SK-MEL-5 (cell line): ENCODE measurements at regions not wholly inside any gene's neighbourhood (a gene's known extent, or its start where the extent isn't known, plus 50 kb on each side); places are given as distances from the start of the nearest gene placed in this dataset.

Source experiments
- DNase-seq: peaks from one replicate; pipeline ENCODE4 v3.0.0-alpha.2; 2016; ENCODE audit warnings: low read depth, low spot score
- in situ Hi-C: cut with HindIII; loops from 2 replicates; pipeline ENCODE4 v1.10.0; 2016; ENCODE audit warnings: low sequenced_read_pairs, high pct_unique_total_duplicates, low pct_unique_long_range_greater_than_20kb

DNA sequence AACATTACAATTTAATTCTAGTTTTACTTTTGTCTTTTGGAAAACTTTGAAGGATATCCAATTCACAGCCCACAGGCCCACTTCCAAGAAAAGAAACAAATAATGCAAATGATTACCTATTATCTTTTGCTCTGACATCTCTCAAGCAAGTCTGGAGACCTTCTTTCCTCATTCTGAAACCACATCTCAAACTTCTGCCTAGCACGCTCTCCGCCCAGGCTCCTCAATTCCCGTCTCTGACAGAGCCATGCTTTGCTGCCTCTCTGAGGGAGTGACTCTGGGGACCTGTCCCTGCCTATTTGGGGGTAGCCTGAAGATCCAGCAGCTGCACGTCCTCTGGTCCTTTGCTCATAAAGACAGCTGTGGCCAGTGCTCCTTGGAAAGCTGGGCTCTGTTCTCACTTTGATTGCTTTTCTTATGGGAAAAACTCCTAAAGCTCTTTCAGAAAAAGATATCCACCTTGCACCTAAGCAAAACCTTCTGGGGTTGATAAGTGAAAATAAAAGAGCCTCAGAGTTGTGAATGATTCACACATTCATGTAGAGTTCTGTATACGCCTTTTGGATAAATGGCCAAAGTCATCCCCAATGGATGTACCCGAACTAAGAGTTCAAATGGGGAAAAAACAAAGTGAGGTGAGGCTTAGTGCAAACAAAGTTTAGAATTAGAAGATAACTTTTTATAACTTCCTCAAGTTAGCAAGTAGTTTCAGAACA, 72.4 kb upstream of the TNIP3 start:
- in situ Hi-C loops = no loop called here
- DNase-seq = no peak

DNA sequence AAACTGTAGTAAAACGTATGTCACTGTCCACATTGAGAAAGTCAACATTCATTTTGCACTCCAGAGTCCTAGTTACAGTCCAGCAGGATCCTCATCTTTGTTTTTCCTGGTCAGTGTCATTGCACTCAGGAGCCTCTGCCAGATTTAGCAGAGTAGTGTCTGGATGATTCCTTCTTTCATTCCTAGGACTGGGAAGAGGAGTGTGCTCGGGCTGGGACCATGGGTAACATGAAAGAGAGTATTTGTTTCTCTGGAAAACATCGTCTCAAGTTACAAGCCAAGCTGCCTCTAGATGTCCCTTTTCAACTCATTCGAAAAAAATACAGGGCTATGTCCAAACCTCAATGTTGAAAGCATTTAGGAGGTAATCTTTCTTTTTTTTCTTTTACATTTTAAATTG, 69.9 kb upstream of the TNIP3 start:
- peak; percentile 2 for DNase-seq
- in situ Hi-C loops = no loop called here

DNA sequence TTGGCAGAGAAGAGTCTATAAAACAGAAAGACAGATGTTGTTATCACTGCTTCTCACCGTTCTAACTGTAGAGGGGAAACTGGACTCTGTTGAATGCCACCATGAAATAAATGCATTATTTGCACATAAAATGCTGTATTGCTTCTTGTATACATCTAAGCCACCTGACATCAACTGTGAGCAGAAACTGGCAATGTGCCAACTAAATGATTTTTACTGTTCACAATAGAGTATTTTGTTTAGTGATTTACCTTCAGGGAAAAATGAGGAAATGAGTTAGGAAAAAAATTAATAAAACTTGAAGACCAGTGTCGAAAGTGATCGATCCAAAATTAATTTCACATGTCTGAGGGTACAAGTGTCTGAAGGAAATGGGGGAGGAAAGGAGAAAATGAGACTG, 65.9 kb upstream of the TNIP3 start:
- no peak for DNase-seq
- in situ Hi-C loops = no loop called here

DNA sequence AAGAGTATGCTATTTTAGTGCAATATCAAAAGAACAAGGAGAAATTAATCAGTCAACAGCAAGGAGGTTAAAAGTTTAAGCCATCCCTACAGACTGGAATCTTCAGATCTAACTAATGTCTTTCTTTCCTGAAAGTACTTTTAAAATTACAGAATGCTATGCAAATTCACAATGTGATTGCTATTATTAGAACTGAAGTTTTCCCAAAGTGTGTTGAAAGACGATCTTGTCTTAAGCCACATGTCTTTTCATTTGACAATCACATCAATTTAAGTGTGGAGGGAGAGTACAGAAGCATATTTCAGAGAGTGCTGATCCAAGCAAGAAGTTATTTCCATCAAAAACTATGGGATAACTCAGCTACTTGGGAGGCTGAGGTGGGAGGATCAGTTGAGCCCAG, 64.7 kb upstream of the TNIP3 start:
- no peak for DNase-seq
- in situ Hi-C loops = no loop called here

DNA sequence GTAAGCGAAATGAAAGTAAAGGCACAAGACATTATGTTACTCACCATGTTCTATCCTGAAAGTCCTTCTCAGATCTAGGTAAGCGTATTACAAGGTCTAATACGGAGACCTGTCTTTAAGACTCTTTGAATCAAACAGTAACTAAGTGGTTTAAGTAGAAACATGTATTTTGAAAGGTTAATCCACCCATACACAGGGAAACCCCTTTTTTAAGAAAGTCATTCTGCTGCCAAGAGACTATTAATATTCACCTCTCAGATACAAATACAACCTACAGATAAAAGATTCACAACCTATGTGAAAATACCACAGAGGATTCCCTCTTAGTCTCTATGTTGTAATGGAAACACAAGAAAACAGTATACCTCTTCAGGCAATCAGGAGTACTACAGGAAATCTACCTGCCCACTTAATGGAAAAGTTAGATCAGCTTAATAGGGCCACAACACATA, 63.2 kb upstream of the TNIP3 start:
- no peak for DNase-seq
- in situ Hi-C loops = no loop called here

DNA sequence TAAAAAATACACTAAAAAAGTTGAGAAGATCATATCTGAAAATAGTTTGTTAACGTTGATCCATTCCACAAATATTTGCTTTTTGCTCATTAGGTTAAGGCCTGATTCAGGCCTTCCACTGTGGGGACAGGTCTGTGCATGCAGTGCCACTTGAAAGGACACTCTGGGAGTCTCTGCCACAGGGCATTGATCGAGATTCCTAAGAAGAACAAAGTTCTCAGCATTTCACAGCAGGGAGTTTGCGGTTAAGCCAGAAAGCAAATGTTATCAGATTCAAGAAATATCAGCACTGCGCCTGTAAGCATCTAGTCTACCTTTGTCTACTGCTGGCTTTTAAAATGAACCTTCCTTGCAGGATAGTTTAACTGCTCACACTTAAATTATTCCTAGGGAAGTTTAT, 62.2 kb upstream of the TNIP3 start:
- in situ Hi-C loops = no loop called here
- no peak for DNase-seq

GRCh38 chr4:121221608-121222007, 57.5 kb upstream of the TNIP3 start:
- in situ Hi-C loops = no loop called here
- DNase-seq = no peak

DNA sequence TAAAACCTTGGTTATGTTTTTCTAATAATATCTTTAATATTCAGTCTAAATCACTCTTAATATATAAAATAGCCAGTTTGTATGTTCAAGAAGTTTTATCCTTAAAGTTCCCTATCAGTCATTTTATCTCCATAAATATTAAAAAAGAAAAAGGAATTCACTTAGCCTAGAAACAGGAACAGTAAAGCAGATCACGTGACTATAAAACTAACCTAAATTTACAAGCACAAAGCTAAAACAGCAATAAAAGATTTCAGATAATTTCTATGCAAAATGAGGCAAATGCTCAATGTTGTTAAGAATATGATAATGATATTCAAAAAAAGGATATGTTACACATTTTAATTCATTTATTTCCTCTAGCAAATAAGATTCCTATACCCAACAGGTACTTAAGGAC, 57.1 kb upstream of the TNIP3 start:
- no peak for DNase-seq
- in situ Hi-C loops = no loop called here

DNA sequence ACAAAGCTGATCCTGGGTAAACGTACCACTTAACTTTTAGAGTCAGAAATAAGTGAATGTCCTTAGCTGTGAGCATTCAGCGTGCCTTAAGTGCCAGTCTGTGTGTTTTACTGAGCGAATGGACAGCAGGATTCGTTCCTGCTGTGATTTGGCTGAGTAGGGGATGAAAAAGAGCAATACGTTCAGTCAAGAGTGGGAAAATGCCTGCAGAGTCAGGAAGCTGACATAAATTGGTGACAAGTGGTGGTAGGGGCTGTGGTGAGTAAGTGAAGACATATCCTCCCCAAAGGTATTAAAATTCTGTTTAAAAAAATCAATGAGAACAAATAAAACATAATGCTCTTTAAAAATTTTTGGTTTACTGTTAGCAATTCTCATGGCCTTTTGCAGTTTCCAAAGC, 56.6 kb upstream of the TNIP3 start:
- in situ Hi-C loops = no loop called here
- DNase-seq = no peak

GRCh38 chr4:121219227-121219626, 55.1 kb upstream of the TNIP3 start:
- DNase-seq = no peak
- in situ Hi-C loops = no loop called here

GRCh38 chr4:121217351-121217750, 53.2 kb upstream of the TNIP3 start:
- DNase-seq = no peak
- in situ Hi-C loops = no loop called here

DNA sequence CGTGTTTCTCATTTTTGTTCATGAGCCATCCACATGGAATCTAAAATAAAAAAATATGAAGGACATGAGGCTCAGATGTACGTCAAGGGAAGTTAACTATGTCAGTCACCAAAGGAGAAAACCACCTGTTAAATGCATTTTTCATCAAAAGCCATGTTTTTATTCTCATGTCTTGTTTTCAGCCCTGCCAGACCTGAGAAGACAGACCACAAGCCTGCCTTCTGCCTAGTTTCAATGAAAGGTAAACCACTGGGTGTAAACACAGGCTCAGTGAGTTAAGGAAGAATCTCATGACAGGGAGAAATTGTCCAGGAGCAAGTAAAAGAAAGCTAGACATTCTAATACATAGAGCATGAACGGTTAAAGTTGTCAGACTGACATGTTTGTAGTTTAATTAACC, 52.3 kb upstream of the TNIP3 start:
- DNase-seq = no peak
- in situ Hi-C loops = no loop called here

- DNase-seq = no peak
- in situ Hi-C loops = no loop called here
Observed at GRCh38 chr4:121213940-121214339, 49.8 kb upstream of the TNIP3 start.
